HepG2 (cell line): ENCODE measurements at regions not wholly inside any gene's neighbourhood (a gene's known extent, or its start where the extent isn't known, plus 50 kb on each side); places are given as distances from the start of the nearest gene placed in this dataset.

Experiments
- ATAC-seq: fragments of 200-7000 bp; cut with Tn5 transposase; 3 replicates; pipeline ENCODE4 v1.9.1; 2020; ENCODE audit warnings: mild to moderate bottlenecking, moderate library complexity
- BruUV-seq: library from RNA; stranded (reverse); fragments of 400-500 nt; replicated peaks from 2 replicates; lab custom pipeline; 2021; lab: Mats Ljungman, UMichigan
- CTCF ChIA-PET: fragments of 300-600 bp; formaldehyde crosslinking; extraction: SDS; loops from one replicate; lab custom pipeline; 2021; ENCODE audit warnings: low total read pairs, inconsistent platforms, low intra/inter-chr PET ratio; lab: Yijun Ruan, JAX
- POLR2A ChIA-PET: fragments of 350-600 bp; sonication (Branson Sonifier 250); formaldehyde crosslinking; loops from one replicate; lab custom pipeline; 2020; ENCODE audit warnings: antibody characterized with exemption, inconsistent platforms; lab: Yijun Ruan, JAX
- DNase-seq: peaks from one replicate; pipeline ENCODE4 v3.0.0-alpha.2; 2015; ENCODE audit warnings: low spot score
- FAIRE-seq: peaks from 3 replicates; lab custom pipeline; 2011; peaks lifted over from hg19 to GRCh38; lab: Jason Lieb, UNC
- H2AFZ ChIP-seq: one replicate; pipeline ENCODE4 v1.6.1; 2011; ENCODE audit warnings: low read length, inconsistent platforms
- H3K27ac ChIP-seq: fragments of 300-600 bp; 3 replicates; pipeline ENCODE4 v1.8.0; 2011; ENCODE audit warnings: mixed run types, mild to moderate bottlenecking, mixed read lengths, low read length, inconsistent platforms; ENCODE audit not compliant: insufficient read depth; ENCODE audit errors: extremely low read length
- H3K27me3 ChIP-seq, 2 experiments: fragments of 200-600 bp in 1 of 2; 2 replicates in 1 of 2; 3 replicates in 1 of 2; pipeline versions ENCODE4 v1.6.0 to v1.8.0; 2011; ENCODE audit warnings: low read length in 2 of 2, mild to moderate bottlenecking in 2 of 2, moderate library complexity in 2 of 2, inconsistent platforms in 1 of 2; ENCODE audit not compliant: insufficient read depth in 2 of 2, control insufficient read depth in 1 of 2
- H3K36me3 ChIP-seq, 2 experiments: fragments of 200-600 bp in 1 of 2; replicated peaks in 1 of 2; 2 replicates in 1 of 2; 3 replicates in 1 of 2; pipeline versions ENCODE4 v1.5.1 to v1.8.0; 2011; ENCODE audit warnings: low read length in 2 of 2, inconsistent platforms in 1 of 2; ENCODE audit not compliant: insufficient read depth in 2 of 2, control insufficient read depth in 1 of 2
- H3K4me1 ChIP-seq: 2 replicates; pipeline ENCODE4 v1.5.1; 2012; ENCODE audit warnings: low read length, inconsistent platforms; ENCODE audit not compliant: insufficient read depth
- H3K4me2 ChIP-seq: 2 replicates; pipeline ENCODE4 v1.6.0; 2011; ENCODE audit warnings: low read depth, low read length, inconsistent platforms
- H3K4me3 ChIP-seq, 3 experiments: fragments of 200-600 bp in 1 of 3; sonication (generic), shearing (Covaris generic) in 1 of 3; replicated peaks in 1 of 3; 2 replicates each; pipeline ENCODE4 v1.5.1; 2011 to 2016; ENCODE audit warnings: low read length in 3 of 3, inconsistent platforms in 2 of 3, low read depth in 2 of 3, mild to moderate bottlenecking in 2 of 3, control low read depth in 1 of 3, mixed read lengths in 1 of 3; ENCODE audit not compliant: insufficient read depth in 1 of 3
- H3K79me2 ChIP-seq: one replicate; pipeline ENCODE4 v1.6.1; 2011; ENCODE audit warnings: low read length, inconsistent platforms; ENCODE audit not compliant: insufficient read depth
- H3K9ac ChIP-seq: 2 replicates; pipeline ENCODE4 v1.6.0; 2011; ENCODE audit warnings: mild to moderate bottlenecking, low read depth, low read length, inconsistent platforms; ENCODE audit not compliant: insufficient read depth
- H3K9me3 ChIP-seq: 2 replicates; pipeline ENCODE4 v1.5.1; 2012; ENCODE audit warnings: mild to moderate bottlenecking, low read length
- H4K20me1 ChIP-seq: 2 replicates; pipeline ENCODE4 v1.6.0; 2011; ENCODE audit warnings: inconsistent platforms, mild to moderate bottlenecking, low read length, moderate library complexity; ENCODE audit not compliant: insufficient read depth
- GZF1 ChIP-seq: sonication (generic); formaldehyde crosslinking; IDR thresholded peaks from 2 replicates; pipeline ENCODE4 v1.5.1; 2020; ENCODE audit warnings: mild to moderate bottlenecking, missing genetic modification reagents
- NR1H2 ChIP-seq: sonication (generic); formaldehyde crosslinking; IDR thresholded peaks from 2 replicates; pipeline ENCODE4 v1.8.1; 2022; ENCODE audit warnings: low read depth, missing genetic modification reagents, borderline replicate concordance
- SNRNP70 ChIP-seq: fragments of 200-400 bp; formaldehyde crosslinking; IDR thresholded peaks from 2 replicates; pipeline ENCODE4 v1.6.1; 2017; ENCODE audit warnings: mild to moderate bottlenecking, low read depth, low read length, moderate library complexity
- TBX3 ChIP-seq: fragments of 450-650 bp; IDR thresholded peaks from 2 replicates; pipeline ENCODE4 v1.6.1; 2017; ENCODE audit warnings: antibody characterized with exemption, mild to moderate bottlenecking, inconsistent platforms, borderline replicate concordance
- ZBTB1 ChIP-seq: sonication (generic); formaldehyde crosslinking; IDR thresholded peaks from 2 replicates; pipeline ENCODE4 v1.4.0; 2020; ENCODE audit warnings: missing genetic modification reagents, borderline replicate concordance
- ZNF34 ChIP-seq: sonication (generic); formaldehyde crosslinking; IDR thresholded peaks from 2 replicates; pipeline ENCODE4 v1.4.0; 2020; ENCODE audit warnings: mild to moderate bottlenecking, missing genetic modification reagents, borderline replicate concordance
- ZSCAN20 ChIP-seq: sonication (generic); formaldehyde crosslinking; IDR thresholded peaks from 2 replicates; pipeline ENCODE4 v1.4.0; 2020; ENCODE audit warnings: missing genetic modification reagents, mild to moderate bottlenecking, borderline replicate concordance
- WGBS: methylation state at CpG from one replicate; pipeline ENCODE4 v1.1.6; 2017; ENCODE audit warnings: low lambda C conversion rate; 5-methylcytosine and 5-hydroxymethylcytosine counted together
- in situ Hi-C: cut with HindIII; loops from 2 replicates; pipeline ENCODE4 v1.10.0; 2017; ENCODE audit warnings: low pct_unique_long_range_greater_than_20kb; ENCODE audit not compliant: extremely low pct_ligation_motif_present
- intact Hi-C: fragments of 100-400 bp; cut with micrococcal nuclease; formaldehyde crosslinking; loops from one replicate; pipeline ENCODE4 v1.10.0; 2022; ENCODE audit not compliant: unreplicated experiment
- TF ChIP-seq, protein P1 (sequence below): sonication (generic); formaldehyde crosslinking; IDR thresholded peaks from 2 replicates; pipeline ENCODE4 v1.5.0; 2020; ENCODE audit warnings: missing genetic modification reagents
- TF ChIP-seq, protein P2 (sequence below): sonication (generic); formaldehyde crosslinking; IDR thresholded peaks from 2 replicates; pipeline ENCODE4 v1.4.0; 2020; ENCODE audit warnings: mild to moderate bottlenecking, low read depth, missing genetic modification reagents
- TF ChIP-seq, protein P3 (sequence below): sonication (generic); formaldehyde crosslinking; IDR thresholded peaks from 2 replicates; pipeline ENCODE4 v1.4.0; 2020; ENCODE audit warnings: missing genetic modification reagents

DNA sequence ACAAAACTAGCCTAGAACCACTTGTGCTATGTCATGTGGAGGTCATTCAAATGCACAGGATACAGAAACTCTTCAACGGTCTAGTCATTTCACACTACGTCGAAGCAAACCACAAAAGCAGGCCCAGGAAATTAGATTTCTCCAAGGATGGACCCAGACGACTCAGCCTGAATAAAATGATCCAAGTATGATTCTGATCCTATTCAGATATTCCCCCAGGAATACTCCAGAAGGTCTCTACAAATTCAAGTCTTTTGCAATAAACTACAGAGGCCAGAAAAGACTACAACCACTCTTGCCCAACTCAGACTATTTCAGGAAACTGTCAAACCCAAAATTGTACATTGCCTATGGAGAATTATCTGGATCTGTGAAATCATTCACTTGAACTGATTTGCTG is 422.5 kb downstream of the METTL4 start (continued):
- TF ChIP-seq, protein P1, sequence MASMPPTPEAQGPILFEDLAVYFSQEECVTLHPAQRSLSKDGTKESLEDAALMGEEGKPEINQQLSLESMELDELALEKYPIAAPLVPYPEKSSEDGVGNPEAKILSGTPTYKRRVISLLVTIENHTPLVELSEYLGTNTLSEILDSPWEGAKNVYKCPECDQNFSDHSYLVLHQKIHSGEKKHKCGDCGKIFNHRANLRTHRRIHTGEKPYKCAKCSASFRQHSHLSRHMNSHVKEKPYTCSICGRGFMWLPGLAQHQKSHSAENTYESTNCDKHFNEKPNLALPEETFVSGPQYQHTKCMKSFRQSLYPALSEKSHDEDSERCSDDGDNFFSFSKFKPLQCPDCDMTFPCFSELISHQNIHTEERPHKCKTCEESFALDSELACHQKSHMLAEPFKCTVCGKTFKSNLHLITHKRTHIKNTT (CRISPR knock-in tag) = no peak

DNA sequence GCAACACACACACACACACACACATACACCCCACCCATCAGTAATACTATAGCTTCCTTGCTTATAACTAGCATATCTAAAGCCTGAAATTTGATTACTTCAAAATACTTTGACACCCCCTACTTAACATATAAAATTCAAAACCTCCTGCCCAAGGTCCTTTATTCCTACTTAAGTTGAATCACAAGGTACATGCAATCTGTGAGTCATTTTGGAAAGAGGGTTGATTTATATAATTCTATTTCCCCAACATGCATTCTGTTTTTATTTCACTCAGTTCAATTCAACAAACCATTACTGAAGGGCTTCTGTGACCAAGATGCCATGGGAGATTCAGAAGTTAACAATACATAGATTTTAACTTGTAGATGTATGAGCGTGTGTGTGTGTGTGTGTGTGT is 420.7 kb downstream of the METTL4 start:
- no TSS peak for BruUV-seq
- CTCF ChIA-PET = no interaction called here
- POLR2A ChIA-PET = no interaction called here

More for the DNA sequence above, 420.7 kb downstream of the METTL4 start:
- Histone ChIP-seq H4K20me1 (no peaks in the 10 kb centered on the region), H3K4me2 (no peak overlapping the region), H3K4me3 (no peak overlapping the region), H3K4me1 (no peaks in the 10 kb centered on the region), H3K9me3 (no peaks in the 10 kb centered on the region), H3K36me3 (no peaks in the 10 kb centered on the region), H3K27me3 (no peaks in the 10 kb centered on the region; a peak in 1 of 5 replicates), H3K27ac (no peak overlapping the region), H3K9ac (no peak overlapping the region), H2AFZ (no peak overlapping the region), H3K79me2 (no peaks in the 10 kb centered on the region)
- in situ Hi-C loops = no loop called here
- intact Hi-C loops = no loop called here
- FAIRE-seq = no peak
- ATAC-seq = no peak
- 4% methylated on average over 1 of the region's 1 CpG for WGBS
- DNase-seq = no peak
- TF ChIP-seq SNRNP70 (no peak), GZF1 (CRISPR knock-in tag) (no peak), ZBTB1 (CRISPR knock-in tag) (no peak), ZSCAN20 (no peak), TBX3 (no peak), ZNF34 (CRISPR knock-in tag) (no peak), NR1H2 (CRISPR knock-in tag) (no peak)
- TF ChIP-seq, protein P2, sequence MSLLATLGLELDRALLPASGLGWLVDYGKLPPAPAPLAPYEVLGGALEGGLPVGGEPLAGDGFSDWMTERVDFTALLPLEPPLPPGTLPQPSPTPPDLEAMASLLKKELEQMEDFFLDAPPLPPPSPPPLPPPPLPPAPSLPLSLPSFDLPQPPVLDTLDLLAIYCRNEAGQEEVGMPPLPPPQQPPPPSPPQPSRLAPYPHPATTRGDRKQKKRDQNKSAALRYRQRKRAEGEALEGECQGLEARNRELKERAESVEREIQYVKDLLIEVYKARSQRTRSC (CRISPR knock-in tag) = no peak
- TF ChIP-seq, protein P3, sequence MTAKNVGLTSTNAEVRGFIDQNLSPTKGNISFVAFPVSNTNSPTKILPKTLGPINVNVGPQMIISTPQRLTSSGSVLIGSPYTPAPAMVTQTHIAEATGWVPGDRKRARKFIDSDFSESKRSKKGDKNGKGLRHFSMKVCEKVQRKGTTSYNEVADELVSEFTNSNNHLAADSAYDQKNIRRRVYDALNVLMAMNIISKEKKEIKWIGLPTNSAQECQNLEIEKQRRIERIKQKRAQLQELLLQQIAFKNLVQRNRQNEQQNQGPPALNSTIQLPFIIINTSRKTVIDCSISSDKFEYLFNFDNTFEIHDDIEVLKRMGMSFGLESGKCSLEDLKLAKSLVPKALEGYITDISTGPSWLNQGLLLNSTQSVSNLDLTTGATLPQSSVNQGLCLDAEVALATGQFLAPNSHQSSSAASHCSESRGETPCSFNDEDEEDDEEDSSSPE (CRISPR knock-in tag) = no peak
